HG02623 (cell line): ENCODE measurements at regions not wholly inside any gene's neighbourhood (a gene's known extent, or its start where the extent isn't known, plus 50 kb on each side); places are given as distances from the start of the nearest gene placed in this dataset.

Experiments
- ATAC-seq: cut with Tn5 transposase; IDR thresholded peaks from one replicate; pipeline ENCODE4 v1.9.1; 2021; ENCODE audit warnings: moderate library complexity; ENCODE audit not compliant: unreplicated experiment

- no peak for ATAC-seq
These were observed 99.6 kb upstream of the NBEA start for GRCh38 chr13:34842466-34842865.

- ATAC-seq, result no peak
These were observed 94.3 kb upstream of the NBEA start for GRCh38 chr13:34847766-34848165.

DNA sequence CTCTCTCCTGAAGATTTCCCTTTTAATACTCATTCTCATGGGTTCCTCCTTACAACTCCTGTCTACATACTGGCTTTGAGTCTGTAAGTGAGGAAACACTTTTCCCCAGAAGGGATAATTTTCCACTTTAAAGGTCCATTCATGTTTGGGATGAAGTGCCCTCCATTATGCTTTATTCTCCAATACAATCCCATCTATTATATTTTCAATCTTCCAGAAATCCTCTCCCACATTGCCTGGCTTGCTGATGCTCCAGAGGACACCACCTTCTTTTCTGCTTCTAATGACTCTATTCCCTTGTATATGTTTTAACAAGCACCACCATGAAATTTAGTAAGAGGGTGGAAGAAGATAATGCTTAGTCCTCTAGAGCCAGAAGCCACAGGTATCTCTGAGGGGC is 92.7 kb upstream of the NBEA start:
- ATAC-seq, result no peak

GRCh38 chr13:34853161-34853560 is 88.9 kb upstream of the NBEA start:
- ATAC-seq, result no peak

- no peak for ATAC-seq
These were observed 84.3 kb upstream of the NBEA start for GRCh38 chr13:34857558-34858325.

DNA sequence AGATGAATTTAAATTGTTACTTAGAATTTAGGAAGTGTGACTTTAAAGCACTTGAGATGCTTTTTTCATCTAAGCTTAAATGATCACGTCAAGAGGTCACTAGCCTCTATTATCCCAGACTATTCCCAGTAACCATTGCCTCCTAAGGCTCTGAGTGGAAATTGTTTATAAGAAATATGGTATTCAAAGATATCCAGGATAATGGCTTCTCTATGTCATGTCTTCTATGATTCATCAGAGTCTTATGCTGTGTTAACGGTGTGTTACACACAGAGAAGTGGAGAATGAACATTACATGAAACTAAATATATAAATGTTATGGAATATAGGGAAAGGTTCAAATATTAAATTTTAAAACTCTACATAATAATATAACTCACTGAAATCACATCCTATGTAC is 79.8 kb upstream of the NBEA start:
- ATAC-seq, result no peak

- ATAC-seq, result no peak
These were observed 79.4 kb upstream of the NBEA start for GRCh38 chr13:34862716-34863115.

DNA sequence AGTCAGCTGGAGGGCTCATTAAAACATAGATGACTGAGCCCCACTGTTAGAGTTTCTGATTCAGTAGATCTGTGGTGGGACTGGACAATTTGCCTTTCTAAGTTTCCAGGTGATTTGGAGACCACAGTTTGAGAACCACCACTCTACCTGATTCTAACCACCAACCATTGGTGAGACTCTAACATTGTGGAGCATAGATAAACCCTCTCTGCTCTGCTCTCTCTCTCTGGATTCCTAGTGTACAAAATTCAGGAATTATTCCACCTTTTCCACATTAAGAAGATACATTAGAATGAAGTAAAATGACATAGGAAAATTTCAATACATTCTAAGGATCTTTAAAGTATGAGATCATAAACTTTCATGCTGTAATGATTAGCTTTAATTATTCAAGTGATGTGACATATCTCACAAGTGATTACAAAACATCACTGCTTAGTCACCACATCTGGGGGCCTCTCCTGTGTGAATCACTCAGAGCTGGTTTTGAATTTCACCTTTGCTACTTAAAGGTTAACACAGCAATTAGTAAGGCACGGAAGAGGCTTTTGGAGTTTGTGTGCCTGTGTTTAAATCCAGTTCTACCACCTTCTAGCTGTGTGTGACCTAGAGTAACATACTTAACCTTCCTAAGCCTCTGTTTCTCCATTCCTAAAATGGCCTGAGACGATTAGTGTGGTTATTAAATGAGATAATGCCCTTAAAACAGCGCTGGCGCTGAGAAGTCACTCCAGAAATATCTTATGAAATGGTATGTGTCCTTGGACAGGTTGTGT is 78.5 kb upstream of the NBEA start:
- ATAC-seq, result no peak

- no peak for ATAC-seq
These were observed 77.4 kb upstream of the NBEA start for GRCh38 chr13:34864671-34865070.

GRCh38 chr13:34867590-34867989 is 74.5 kb upstream of the NBEA start:
- ATAC-seq, result no peak

GRCh38 chr13:34868733-34869132 is 73.3 kb upstream of the NBEA start:
- ATAC-seq, result no peak

- ATAC-seq, result no peak
These were observed 72.4 kb upstream of the NBEA start for GRCh38 chr13:34869696-34870095.

DNA sequence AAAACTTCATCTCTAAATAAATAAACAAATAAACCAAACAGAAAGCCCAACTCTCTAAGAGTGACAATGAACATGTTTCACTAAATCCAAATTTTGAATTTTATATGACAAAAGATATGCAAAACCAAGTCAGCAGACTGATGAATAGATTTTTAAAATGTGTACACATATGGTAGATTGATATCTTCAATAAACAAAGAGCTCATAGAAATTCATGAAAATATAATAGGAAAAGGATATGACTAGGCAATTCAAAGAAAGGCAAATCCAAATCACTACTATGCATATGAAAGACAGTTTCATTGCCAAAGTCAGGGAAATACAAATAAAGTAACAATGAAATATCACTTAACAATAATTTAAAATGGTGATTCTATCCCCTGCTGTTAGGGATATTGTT is 63.7 kb upstream of the NBEA start:
- ATAC-seq, result no peak

- ATAC-seq, result no peak
These were observed 62.2 kb upstream of the NBEA start for GRCh38 chr13:34879851-34880250.

GRCh38 chr13:34881494-34881893 is 60.6 kb upstream of the NBEA start:
- no peak for ATAC-seq

DNA sequence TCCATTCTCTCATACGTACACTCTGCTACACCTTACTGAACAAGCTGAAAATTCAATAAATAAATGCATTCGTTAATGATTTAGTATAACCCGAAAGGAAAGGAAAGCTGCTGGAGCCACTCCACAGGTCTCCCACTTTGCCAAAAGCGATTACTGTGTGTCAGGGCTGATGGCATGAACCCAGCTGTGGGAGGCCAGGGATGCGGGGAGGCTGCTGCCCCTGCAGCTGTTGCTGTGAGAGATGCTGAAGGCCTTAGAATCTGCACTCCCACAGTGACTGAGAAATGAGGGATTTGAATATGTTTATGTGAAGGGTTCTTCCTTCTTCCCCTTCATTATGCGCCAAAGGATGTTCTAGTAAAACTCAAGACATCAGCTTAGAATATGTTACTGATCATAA is 58.7 kb upstream of the NBEA start:
- ATAC-seq, result no peak

GRCh38 chr13:34884366-34884765 is 57.7 kb upstream of the NBEA start:
- ATAC-seq, result no peak

DNA sequence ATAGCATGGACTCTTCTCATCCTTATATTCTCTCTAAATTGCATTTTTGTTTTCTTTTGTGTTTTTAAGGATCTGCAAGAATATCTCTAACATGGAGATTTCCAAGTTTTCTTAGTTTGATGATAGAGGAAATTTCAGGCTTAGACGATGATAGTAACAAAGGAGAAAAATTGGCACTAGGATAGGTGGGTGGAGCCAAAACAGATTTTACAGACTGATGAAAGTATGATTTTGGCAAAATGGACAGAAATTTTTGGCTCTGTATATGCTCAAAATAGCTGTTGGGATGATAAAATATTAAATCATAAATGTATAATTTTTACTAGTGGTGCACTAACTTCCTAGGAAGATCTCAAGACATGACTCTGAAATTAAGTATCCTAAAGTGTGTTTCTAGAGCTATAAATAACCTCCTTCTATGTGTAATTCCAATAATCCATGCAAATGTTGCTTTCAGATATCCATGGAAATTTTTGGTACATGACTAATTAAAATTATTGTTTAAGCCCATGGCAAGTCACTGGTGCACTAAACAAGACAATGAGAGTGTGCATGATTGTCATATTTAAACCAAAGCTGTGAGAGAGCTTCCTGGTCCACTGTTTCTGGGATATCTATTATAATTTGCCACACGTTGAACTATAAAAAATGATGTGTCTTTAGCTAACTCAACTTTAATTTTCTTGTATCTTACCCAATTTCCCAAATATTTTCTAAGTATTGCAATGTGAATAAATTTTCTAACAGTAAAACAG is 55.8 kb upstream of the NBEA start:
- no peak for ATAC-seq

DNA sequence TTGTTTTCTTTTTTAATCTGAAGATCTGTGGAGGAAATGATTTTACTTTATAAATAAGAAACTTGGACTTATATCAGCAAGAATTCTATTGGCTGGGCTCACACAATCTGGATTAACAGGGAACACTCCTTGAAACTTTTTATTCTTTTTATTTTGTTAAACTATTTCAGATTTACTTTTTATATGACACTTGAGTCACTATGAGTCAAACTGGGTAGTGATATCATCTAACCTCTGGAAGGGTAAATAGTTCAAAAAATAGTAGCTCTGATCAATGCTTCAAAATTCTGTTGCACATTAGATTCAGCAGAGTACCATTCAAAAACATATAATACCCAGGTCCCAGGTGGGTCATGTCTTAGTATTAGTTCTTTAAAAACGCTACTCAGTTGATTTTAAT is 55.1 kb upstream of the NBEA start:
- no peak for ATAC-seq
